GM21619 (cell line): ENCODE measurements at regions not wholly inside any gene's neighbourhood (a gene's known extent, or its start where the extent isn't known, plus 50 kb on each side); places are given as distances from the start of the nearest gene placed in this dataset.

ENCODE experiments used
- ATAC-seq: cut with Tn5 transposase; IDR thresholded peaks from one replicate; pipeline ENCODE4 v1.9.1; 2021; ENCODE audit not compliant: unreplicated experiment

DNA sequence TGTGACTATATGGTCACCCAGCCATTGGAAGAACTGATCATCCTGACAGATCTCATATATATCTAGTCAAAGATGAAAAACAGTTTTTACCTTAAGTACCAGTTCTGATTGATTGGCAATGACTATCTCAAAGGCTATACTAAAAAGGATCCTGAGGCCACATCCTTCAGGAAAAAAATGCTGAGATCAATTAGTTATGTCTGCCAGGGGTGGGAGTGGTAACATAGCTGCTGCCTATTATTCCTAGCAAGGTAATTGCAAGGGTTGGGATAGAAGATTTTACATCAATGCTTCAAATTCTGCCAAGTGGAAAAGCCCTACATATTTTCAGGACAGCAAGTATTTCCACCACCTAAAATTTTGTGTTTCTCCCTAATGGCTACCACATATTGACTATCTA, 114.7 kb downstream of the C1D start:
- no peak for ATAC-seq

DNA sequence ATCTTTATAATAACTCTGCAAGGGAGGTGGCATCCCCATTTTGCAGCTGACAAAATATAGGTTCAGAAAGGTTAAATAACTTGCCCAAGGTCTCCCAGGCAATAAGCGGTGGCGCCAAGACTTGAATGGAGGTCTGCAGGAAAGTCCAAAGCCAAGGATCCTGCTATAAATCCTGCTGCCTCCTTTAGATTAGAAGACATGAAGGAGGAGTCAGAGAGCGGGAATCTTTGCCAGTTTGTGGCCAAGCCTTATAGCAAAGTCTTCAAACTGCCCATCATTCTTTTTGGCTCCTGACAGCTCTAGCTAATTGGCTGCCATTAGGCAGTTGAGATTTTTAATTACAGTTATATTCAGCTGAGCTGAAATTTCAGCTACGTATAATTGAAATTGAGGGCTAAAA, 114.3 kb downstream of the C1D start:
- ATAC-seq: no peak

DNA sequence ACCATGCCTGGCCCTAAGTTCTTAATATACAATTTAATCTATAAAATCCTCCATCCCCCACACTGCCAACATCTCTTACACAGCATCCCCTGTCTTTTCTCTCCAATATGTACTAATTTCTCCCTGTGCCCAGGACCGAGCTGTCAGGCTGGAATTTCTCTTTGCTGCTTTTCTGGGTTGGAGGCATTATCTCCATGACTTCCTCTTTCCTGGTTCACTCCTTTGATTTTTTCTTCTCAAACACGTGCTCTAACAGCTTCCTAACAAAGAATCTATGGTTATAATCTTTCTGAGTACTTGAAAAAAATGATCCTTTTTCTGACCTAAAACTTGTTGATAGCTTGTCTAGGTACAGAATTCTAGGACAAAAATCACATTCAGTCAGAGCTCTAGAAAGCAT, 112.8 kb downstream of the C1D start:
- no peak for ATAC-seq

DNA sequence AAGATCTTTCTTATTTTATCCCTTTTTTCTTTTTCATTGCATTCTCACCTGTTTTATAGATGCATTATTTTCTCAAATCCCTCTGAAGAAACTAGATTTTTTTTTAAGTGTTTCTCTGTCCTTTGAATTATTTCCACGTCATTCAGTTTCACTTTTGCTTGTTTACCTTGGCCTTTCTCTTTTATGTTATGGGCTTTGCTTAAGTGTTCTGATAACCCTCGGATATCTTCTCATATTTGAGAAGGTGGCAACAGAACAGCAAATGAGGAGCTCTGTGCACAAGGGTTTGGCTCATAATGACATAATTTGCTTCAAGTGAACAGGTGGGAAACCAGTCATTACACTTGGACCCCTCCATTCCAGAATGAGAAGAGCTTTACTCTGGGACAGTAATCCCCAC, 111.9 kb downstream of the C1D start:
- ATAC-seq: no peak

DNA sequence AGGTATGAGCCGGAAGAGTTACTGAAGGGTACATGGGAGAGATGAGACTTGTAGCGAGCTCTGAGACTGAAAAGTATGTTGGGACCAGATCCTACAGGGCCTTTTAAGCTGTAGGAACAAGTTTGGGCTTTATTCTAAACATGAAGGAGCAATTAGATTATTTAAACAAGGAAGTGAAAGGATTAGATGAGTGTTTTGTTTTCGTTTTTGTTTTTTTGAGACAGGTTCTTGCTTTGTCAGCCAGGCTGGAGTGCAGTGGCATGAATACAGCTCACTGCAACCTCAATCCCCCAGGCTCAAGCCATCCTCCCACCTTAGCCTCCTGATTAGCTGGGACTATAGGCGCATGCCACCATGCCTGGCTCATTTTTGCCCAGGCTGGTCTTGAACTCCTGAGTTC, 110.7 kb downstream of the C1D start:
- ATAC-seq: no peak

DNA sequence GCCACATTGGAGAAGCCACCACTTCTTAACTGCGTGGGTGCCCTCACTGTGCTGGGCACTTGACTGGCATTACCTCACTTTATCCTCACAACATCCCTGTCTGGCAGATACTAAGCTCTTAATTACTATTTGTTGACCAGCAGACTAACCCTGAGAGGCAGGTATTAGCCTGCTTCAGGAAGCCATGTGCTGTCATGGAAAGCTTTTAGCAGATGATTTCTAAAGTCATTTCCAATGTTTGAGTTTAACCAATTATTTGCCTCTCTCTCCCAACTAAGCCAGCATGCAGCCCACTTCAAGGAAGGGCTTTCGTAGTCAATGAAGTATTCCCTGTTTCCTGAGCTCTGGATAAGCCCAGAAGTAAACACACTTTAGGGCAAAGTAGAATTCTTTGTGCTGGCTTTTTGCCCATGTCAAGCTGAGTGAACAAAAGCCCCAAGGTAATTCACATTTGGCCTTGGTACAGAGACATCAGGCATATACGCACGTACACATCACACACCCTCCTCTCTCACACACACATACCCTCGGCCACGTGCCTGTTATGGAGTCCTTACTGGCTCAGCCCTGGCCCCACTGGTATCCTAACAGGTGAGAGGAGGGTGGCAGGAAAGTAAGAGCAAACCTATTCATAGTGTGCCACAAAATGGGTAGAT, 108.6 kb downstream of the C1D start:
- no peak for ATAC-seq

DNA sequence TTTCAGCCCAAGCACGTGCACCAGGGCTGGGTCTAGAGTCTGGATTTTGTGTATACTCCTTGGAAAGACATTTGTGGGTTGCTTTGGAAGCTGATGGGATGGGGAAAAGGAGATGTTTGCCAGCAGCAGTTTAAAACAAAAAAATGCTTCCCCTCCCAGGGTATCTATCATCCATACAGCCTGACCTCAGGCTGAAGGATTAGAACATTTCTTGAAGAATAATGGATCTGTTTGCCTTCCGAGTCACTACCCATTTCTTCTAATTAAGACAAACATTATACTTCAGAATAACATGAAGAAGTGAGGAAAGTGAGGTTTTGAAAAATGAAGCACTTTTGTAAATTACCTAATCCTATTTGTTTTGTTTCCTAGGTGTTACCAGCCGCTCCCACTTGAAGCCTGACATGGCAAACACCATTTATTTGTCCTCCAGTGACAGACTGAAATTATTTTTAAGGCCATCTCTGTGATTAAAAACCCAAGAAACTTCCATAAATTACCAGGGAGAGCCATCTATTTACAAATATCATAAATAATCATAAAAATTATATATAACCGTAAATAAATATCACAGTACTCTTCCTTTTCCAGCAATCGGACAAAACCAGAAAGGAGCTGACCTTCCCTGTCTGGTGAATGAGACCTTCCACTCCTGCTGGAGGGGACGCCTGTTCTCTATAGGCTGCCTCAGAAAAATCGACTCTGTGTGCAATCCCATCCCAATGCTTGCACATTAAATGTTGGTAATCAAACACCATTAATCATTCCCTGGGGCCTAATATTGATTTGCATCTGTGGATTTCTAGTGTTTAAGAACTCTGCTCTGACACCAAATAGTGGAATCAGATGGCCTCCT, 106.8 kb downstream of the C1D start:
- ATAC-seq: no peak

DNA sequence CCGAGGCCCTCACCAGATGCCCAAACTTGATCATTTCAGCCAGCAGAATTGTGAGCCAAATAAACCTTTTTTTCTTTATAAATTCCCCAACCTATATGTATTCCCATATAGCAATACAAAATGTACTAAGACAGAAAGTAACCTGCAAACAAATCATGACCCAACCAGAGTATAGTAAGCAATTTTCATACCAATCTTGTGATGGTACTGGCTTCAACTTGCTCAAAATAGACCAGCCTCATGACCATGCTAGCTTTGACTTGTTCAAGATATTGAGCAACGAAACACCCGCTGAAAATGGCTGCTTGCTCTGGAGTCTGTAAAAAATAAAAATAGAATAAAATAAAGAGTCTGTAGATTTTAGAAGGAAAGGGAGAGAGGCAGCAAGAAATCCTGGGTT, 97.6 kb downstream of the C1D start:
- ATAC-seq: no peak

DNA sequence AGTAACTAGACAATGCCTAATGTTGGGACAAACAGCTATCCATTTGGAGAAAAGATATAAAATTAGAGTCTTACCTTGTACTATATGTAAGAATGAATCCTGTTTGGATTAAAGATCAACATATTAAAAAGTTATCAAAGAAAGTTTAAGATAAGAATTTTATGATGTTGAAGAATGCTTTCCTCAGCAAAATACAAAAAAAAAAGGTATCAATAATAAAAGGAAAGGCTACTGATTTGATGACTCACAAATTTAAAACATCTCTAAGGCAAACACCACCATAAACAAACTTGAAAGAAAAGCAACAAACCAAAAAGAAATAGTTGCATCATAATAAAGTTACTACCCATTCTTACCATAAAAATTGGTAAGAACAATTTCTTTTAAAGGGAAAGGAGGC, 92.7 kb downstream of the C1D start:
- no peak for ATAC-seq

DNA sequence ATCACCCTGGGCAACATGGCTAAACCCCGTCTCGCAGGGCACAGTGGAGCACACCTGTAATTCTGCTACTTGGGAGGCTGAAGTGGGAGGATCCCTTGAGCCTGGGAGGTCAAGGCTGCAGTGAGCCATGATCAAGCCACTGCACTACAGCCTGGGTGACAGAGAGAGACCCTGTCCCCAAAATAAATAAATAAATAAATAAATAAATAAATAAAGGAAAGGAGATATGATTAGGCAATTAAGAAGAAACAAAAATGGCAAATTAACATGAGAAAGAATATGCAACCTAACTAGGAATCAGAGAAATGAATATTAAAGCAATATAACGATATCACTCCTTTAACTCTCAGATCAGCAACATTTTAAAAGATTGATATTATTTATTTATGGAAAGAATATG, 92.3 kb downstream of the C1D start:
- no peak for ATAC-seq

DNA sequence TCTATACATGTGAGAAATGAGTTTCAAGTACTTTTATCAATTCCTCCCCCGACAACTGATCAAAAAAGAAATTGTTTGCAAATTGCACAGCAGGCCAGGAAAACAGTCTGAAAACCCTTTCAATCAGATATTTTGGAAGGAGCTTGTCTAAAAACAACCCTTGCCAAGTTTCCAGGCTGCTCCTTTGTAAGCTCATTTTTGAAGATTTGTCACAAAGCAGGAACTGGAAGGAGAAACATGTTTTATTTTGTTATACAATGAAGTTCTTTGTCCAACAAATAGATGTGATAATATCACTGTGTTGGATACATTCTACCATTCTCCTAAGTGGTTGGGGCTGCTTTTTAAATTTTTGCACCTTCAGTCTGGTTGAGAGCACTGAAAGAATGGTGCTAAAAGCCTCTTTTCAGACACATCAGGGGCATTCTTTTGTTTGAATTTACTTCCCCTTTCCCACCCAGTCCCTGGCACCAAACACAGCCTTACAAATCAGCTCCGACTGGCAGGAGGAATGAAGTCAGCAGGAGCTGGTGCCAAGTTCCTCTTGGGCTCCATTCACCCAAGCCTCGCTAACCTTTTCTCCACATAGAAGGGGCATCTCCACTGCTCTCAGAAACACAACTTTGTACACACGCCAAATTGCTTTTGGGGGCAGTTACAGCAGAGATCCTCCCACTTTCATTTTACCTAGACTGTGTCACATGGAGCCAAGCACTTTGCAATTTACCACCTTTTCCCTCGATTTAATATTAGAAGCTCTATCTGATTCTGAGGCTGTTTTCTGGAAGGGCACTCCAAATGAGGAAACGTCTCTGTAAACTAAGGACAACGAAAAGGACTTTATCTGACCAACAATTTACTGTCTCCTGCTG, 88.0 kb downstream of the C1D start:
- ATAC-seq: no peak

DNA sequence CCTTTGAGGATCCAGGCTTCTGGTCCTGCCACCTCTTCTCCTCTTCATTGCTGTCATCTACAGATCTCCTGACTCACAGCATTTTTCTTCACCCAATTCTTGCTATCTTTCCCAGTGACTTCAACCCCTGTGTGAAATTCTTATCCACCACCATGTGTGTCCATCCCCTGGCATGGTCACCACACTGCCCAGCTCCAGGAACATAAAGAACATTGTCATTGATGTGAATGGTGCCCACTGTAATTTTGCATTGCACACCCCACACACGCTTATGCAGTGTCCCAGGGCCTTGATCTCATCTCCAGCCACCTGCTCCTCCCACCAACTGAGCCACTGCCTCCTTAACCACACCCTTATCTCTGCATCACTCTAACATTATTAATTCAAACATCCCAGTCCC, 85.3 kb downstream of the C1D start:
- no peak for ATAC-seq

DNA sequence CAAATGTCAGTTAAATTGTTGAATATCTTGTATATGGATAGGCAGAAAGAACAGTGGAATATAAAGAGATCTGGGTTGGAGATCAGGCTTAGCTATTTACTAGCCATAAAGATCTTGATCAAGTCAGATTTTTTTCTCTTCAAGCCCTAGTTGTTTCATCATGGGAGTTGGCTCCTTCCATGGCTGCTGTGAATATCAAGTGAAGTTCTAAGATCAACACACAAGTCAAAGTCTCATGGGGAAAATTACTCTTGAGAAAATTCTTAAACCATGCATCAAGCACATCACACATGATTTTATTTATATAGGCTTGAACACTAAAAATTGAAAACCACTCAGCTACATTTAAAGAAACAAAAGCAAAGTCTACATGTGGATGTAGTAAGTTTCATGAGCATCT, 79.8 kb downstream of the C1D start:
- ATAC-seq: no peak

DNA sequence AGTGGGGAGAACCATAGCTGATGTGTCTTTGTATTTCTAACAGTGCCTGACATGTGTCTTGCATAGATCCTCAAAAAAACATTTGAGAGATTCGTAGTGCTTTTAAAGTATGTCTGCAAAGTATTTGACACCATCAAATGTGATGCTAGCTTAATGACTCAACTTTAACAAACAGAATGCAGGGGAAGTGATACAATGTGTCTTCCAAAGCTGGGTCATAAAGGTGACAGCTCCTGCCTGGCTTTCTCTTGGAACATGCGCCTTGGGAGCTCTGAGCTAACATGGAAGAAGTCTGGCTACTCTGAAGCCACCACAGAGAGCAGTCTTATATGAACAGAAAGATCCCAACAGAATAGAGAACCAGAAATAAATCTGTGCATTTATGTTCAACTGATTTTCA, 78.2 kb downstream of the C1D start:
- no peak for ATAC-seq

DNA sequence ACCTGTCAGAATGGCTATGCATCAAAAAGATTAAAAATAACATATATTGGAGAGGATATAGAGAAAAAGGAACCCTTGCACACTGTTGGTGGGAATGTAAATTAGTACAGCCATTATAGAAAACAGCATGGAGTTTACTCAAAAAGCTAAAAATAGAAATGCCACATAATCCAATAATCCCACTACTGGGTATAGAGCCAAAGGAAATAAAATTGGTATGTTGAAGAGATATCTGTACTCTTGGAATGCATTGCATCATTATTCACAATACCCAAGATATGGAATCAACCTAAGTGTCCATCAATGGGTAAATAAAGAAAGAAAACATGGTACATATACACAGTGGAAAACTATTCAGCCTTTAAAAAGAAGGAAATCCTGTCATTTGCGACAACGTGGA, 77.2 kb downstream of the C1D start:
- no peak for ATAC-seq

DNA sequence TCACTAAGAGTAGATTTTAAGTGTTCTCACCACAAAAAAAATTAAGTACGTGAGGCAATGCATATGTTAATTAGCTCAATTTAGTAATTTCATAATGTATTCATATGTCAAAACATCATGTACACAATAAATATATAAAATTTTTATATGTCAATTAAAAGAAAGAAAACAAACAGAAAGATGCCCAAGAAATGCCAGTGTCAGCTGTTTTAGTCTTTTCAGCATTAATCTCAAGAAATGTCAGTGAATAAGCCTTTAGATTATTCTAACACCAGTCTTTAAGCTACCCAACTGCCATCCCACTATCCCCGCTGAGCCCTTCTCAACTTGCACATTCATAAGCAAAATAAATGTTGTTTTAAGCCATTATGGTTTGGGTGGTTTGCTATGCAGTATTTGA, 76.5 kb downstream of the C1D start:
- no peak for ATAC-seq
